ENCODE measurements at regions not wholly inside any gene's neighbourhood (a gene's known extent, or its start where the extent isn't known, plus 50 kb on each side); places are given as distances from the start of the nearest gene placed in this dataset.

DNA sequence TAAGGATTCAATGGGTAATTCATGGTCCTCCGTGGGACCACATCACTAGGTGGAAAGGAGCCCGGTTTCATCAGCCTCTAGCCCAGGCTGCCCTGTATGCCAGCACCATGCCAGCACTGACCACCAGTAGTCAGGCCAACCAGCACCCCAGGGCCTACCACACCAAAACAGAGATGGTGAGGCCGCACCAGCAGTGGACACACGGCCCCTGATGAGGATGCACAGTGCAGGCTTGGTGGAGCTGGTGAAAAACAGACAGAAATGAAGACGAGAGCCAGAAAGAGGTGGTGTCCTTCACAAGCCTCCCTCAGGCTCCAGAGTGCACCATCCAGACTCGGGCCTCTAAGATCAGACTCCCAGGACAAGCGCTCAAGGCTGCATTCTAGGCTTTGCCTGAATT, 128.2 kb downstream of the MED10 start:
- TF ChIP-seq CTCF (IDR thresholded peaks at IDR 0.05; ENCODE audit: low read length): no peak
- no peak for TF ChIP-seq EZH2 (IDR thresholded peaks at IDR 0.05; ENCODE audit: borderline replicate concordance, low read length)
